ENCODE measurements at regions not wholly inside any gene's neighbourhood (a gene's known extent, or its start where the extent isn't known, plus 50 kb on each side); places are given as distances from the start of the nearest gene placed in this dataset.
"Not testable (repeated sequence)": the region's sequence is repeated elsewhere in the genome, so short reads cannot be mapped to it uniquely, and the experiment has no call there.

GRCh38 chr6:166708460-166708859 lies 81.4 kb upstream of the RPS6KA2 start:
- H3K4me3 ChIP-seq (replicated peaks; ENCODE audit: low read depth, low read length) = no peak overlapping the region
- DNase-seq (ENCODE audit: extremely low read depth, low read depth) = no peak
- TF ChIP-seq CTCF (IDR thresholded peaks at IDR 0.05; ENCODE audit: low read depth, low read length, missing control alignments) = no peak

GRCh38 chr6:166707045-166707444 lies 80.0 kb upstream of the RPS6KA2 start:
- TF ChIP-seq CTCF (IDR thresholded peaks at IDR 0.05; ENCODE audit: low read depth, low read length, missing control alignments) = peak; percentile 39
- H3K4me3 ChIP-seq (replicated peaks; ENCODE audit: low read depth, low read length) = no peak overlapping the region
- no peak for DNase-seq (ENCODE audit: extremely low read depth, low read depth)

GRCh38 chr6:166705069-166705468 lies 78.0 kb upstream of the RPS6KA2 start:
- TF ChIP-seq CTCF (IDR thresholded peaks at IDR 0.05; ENCODE audit: low read depth, low read length, missing control alignments) = no peak
- H3K4me3 ChIP-seq (replicated peaks; ENCODE audit: low read depth, low read length) = no peak overlapping the region
- no peak for DNase-seq (ENCODE audit: extremely low read depth, low read depth)

GRCh38 chr6:166704171-166704570 lies 77.1 kb upstream of the RPS6KA2 start:
- DNase-seq (ENCODE audit: extremely low read depth, low read depth) = no peak
- no peak for TF ChIP-seq CTCF (IDR thresholded peaks at IDR 0.05; ENCODE audit: low read depth, low read length, missing control alignments)
- no peak overlapping the region for H3K4me3 ChIP-seq (replicated peaks; ENCODE audit: low read depth, low read length)

- DNase-seq (ENCODE audit: extremely low read depth, low read depth) = no peak
- no peak for TF ChIP-seq CTCF (IDR thresholded peaks at IDR 0.05; ENCODE audit: low read depth, low read length, missing control alignments)
- no peak overlapping the region for H3K4me3 ChIP-seq (replicated peaks; ENCODE audit: low read depth, low read length)
Measured at GRCh38 chr6:166703149-166703710, 76.2 kb upstream of the RPS6KA2 start.

- H3K4me3 ChIP-seq (replicated peaks; ENCODE audit: low read depth, low read length); DNase-seq (ENCODE audit: extremely low read depth, low read depth): not testable (repeated sequence)
Measured at GRCh38 chr6:166701424-166701823, 74.4 kb upstream of the RPS6KA2 start.

- H3K4me3 ChIP-seq (replicated peaks; ENCODE audit: low read depth, low read length); DNase-seq (ENCODE audit: extremely low read depth, low read depth): not testable (repeated sequence)
Measured at GRCh38 chr6:166700871-166701270, 73.8 kb upstream of the RPS6KA2 start.

- DNase-seq (ENCODE audit: extremely low read depth, low read depth) = no peak
- H3K4me3 ChIP-seq (replicated peaks; ENCODE audit: low read depth, low read length) = no peak overlapping the region
- TF ChIP-seq CTCF (IDR thresholded peaks at IDR 0.05; ENCODE audit: low read depth, low read length, missing control alignments) = no peak
Measured at GRCh38 chr6:166697113-166697512, 70.1 kb upstream of the RPS6KA2 start.
